Activated naive CD8-positive, alpha-beta T cell treated with anti-CD3 and anti-CD28 coated beads, Interleukin-2, amount 50 U/mL, for 16 hours (primary cell): ENCODE measurements at regions not wholly inside any gene's neighbourhood (a gene's known extent, or its start where the extent isn't known, plus 50 kb on each side); places are given as distances from the start of the nearest gene placed in this dataset.
"Not testable (repeated sequence)": the region's sequence is repeated elsewhere in the genome, so short reads cannot be mapped to it uniquely, and the experiment has no call there.

Experiments used
- DNase-seq: peaks from one replicate; pipeline ENCODE4 v3.0.0-alpha.2; 2020; ENCODE audit warnings: low read depth, low spot score

GRCh38 chr6:50993941-50994720, 175.5 kb downstream of the TFAP2B start:
- no peak for DNase-seq

GRCh38 chr6:50995036-50995435, 176.4 kb downstream of the TFAP2B start:
- no peak for DNase-seq

DNA sequence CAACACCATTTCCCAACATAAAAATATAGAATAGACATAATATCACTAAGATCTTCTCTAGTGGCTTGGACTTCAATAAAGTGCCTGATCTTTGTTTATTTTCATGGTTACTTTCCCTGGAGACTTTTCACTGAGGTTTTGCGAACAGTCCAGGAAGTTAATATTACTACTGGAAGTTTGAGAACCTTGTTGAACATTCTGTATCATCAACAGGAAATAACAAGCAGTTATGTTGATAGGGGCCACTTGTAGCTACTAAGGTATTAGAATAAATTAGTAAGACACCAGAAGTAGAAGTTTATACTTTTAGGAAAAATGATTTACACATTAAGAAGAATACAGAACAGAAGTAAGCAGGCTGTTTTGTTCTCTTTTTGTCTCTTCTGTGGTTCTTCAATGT, 180.2 kb downstream of the TFAP2B start:
- no peak for DNase-seq

DNA sequence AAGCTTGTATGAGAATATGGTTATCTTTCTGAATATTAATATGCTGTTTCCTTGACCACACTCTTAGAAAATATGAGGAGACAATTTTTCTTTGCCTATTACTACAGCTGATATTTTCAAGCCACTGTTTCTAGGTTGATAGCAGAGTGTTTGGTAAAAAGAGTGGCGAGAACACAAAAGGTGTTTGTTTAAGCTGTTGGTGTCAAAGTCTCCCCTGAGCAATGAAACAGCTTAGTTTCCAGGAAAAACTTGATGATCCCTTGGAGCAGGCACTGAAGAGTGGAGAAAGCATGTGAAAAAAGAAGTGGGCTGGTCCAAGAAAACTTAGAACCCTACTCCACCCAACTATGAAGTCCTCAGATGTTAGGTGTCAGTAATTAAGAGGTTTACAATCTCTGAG, 182.7 kb downstream of the TFAP2B start:
- DNase-seq: no peak

- no peak for DNase-seq
Observed at GRCh38 chr6:51004380-51004779, 185.7 kb downstream of the TFAP2B start.

DNA sequence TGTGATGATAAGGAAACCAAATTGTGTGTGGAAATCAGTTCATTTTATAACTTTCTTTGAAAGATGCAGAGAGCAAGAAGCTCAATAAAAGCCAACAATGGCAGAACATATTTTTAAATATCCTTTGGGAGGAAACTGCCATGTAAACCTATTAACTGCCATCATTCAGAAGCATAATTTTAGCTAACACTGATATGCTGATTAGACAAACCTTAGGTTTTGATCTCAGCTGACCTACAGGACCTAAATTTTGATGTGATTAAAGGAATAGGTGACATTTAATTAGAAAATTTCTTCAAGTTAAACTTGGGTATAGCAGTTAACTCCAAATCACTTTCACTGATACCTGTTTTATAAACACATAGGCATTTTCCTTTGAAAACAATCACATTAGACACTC, 187.1 kb downstream of the TFAP2B start:
- no peak for DNase-seq

GRCh38 chr6:51007237-51007636, 188.6 kb downstream of the TFAP2B start:
- no peak for DNase-seq

DNA sequence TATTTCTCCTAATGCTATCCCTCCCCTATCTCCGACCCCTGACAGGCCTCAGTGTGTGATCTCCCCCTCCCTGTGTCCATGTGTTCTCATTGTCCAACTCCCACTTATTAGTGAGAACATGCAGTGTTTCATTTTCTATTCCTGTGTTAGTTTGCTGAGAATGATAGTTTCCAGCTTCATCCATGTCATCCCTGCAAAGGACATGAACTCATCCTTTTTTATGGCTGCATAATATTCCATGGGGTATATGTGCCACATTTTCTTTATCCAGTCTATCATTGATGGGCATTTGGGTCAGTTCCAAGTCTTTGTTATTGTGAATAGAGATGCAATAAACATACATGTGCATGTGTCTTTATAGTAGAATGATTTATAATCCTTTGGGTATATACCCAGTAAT, 190.0 kb downstream of the TFAP2B start:
- not testable (repeated sequence) for DNase-seq

DNA sequence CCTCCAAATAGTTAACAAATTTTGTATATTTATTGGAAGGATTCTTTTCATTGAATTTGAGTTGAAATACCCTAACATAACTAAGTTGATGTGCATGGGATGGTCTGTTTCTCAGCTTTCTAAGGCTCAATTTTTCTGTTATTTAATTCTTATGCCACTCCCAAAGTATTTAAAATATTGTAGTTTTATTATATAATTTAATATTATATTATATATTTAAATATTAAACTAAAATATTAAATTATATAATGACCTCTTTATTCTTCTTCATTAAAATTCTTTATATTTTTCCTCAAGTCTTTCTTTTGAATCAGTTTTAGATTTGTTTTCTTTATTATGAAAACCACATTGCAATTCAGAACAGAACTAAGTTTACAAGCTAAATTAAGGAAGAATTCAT, 194.7 kb downstream of the TFAP2B start:
- no peak for DNase-seq

DNA sequence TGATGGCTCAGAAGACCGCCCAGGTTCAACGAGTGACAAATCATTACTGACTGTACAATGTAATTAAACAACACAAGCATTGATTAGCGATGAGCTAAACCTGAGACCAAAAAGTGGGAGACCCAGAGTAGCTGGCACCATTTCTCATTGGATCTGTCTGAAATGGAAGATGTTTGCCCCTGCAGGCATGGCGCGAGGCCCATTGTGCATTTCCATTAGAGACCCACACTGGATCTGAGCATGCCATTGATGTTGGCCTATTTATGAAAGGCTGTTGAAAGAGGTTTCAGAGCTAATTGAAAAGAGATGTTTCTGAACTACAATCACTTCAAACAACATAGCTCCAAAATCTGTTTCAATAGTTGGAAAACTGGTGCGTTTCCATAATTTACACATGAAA, 196.7 kb downstream of the TFAP2B start:
- no peak for DNase-seq

DNA sequence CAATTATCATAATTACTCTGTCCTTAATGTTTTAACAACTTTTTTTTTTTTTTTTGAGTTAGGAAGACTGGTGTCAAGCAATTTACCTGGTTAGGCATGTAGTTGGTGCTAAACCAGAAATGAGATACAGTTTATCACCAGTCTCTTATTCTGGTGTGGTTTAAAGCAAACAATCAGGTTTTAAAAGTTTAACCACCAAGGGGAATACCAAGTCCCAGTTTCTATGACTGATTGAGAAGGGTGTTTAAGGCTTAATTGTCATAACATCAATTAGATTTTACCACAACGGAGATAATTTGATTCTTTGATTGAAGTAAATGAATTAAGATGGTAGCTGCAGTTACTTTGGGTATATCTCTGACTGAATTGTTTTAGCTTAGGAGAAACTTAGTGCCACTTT, 197.8 kb downstream of the TFAP2B start:
- DNase-seq: no peak

DNA sequence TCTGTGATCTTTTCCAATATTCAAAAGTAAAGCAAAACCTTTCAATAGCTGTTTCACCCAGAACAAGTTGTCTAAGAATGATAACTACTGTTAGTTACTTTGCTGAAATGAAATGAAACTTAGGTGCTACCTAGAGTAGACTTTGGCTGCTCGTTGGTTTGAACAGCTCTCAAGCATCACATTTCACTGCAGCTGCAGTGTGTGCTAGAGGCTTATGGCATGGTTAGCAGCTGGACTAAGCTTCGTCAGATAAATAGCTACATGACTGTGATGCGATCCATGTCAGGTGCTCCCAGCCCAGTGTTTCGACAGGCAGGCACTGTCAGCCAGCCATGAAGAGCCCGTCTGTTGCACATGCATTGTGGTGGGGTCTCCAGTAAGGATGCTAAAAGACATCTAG, 201.1 kb downstream of the TFAP2B start:
- no peak for DNase-seq

DNA sequence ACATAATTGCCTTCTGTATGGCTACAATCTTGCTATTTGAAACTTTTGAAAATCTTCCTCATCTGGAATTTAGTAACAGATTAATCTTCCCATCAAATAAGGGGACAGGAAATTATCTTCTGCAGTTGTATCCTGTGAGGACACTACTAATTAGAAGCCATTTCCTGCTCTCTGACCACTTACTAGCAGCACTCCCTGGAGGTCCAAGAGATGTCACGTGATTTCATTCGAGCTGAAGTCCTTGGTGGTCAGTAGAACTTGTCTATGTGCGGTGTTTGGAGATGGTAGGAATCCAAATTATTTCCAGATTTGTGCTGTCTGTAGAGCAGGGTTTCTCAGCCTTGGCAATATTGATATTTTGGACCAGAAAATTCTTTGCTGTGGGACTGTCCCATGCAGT, 202.5 kb downstream of the TFAP2B start:
- no peak for DNase-seq

DNA sequence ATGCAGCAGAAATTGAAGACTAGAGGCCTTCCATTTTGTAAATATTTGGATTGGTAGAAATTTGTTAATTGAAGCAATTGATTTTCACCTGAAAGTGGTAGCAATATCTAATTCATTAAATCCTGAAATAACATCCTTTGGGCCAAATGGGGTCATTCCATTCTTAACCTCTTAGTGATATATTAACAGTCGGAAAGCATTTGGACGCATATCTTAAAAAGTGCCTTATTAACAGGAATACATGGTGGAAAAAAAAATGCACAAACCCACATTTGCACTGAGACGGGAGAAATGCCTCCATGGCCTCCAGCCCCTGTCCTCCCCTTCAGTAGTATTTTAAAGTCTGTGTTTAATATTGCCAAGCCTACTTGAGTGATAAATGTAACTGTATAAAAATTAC, 205.5 kb downstream of the TFAP2B start:
- DNase-seq: no peak

DNA sequence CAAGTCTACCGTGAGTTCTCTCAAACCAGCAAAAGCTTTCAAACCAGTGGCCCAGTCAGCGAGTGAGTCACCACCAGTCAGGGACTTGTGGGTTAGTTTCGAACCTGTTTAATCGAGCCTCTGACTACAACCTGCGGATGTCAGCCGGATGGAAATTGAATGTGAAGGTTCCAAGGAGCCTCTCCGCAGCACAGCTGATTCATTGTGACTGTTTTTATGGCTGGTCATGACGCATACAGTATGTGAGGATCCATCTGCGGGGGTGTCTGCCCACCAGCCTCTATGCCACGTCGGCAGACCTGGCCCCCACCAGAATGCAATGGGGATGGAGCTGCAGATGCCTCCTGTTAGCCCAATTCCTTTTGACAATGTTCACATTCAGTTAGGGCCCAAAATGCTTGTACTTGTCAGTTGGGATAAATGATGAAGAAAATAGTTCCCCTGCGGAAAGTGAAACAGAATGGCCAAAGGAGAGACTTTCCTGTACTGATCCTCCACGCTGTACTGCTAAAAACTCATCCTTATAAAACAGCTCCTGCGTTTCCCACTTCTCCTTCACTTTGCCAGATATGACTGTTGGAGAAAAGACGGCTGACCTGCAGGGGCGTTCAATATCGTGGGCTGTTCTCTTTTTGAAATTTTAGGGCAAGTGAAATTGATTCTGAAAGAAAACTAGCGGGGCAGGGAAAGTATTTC, 206.6 kb downstream of the TFAP2B start:
- DNase-seq: no peak

DNA sequence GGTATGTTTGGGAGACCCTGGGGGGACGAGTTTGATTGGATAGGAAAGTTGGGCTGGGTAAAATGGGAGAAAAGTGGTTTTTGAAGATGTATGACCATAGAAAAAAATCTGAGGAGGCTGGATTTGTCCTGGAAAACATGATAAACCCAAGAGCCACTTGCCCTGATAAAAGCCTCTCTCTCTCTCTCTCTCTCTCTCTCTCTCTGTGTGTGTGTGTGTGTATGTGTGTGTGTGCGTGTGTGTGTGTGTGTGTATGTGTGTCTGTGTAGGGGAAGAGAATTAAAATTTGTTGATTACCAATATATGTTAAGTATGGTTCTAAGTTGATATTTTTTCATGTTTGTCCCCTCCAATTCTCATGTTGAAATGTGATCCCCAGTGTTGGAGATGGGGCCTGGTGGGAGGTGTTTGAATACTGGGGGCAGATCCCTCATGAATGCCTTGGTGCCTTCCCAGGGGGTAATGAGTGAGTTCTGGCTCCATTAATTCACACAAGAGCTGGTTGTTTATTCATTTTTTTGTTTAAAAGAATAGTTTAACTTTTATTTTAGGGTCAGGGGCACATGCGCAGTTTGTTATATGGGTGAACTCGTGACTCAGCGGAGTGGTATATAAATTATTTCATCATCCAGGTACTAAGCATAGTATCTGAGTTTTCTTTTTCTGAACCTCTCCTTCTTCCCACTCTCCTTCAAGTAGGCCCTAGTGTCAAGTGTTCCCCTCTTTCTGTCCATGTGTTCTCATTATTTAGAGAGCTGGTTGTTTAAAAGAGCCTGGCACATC, 208.8 kb downstream of the TFAP2B start:
- no peak for DNase-seq

DNA sequence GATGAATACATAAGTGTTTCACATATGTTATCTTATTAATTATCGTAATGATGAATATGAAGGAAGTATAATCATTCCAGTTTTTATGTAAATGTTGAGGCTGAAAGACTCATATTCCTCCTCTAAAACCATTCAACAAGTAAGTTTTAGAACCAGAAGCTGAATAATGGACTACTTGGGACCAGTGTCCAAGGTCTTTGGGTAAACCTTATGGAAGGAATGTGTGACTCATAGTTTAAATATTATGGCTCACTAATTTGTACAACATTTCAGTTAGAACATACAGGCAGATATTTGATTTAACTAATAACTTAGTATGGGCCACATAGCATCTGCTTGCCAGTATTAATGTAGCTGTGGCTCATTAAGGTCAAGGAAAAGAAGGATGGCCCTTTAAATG, 209.6 kb downstream of the TFAP2B start:
- no peak for DNase-seq

DNA sequence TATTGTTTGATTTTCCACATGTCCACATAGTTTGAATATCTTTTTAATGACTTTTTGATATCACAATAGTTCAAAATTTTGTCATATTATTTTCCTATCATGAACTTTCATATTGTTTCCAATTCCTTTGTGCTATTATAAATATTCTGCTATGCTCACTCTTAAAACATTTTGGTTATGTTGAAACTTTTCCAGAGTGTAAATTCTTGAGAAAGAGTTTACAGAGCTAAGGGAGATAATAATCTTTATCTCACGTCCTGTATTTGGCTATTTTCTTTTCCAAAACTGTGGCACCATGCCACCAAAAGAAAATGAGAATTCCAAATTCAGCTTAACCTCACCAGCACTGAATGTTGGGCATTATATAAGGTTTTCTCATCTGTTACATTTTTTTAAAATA, 210.9 kb downstream of the TFAP2B start:
- DNase-seq: no peak

DNA sequence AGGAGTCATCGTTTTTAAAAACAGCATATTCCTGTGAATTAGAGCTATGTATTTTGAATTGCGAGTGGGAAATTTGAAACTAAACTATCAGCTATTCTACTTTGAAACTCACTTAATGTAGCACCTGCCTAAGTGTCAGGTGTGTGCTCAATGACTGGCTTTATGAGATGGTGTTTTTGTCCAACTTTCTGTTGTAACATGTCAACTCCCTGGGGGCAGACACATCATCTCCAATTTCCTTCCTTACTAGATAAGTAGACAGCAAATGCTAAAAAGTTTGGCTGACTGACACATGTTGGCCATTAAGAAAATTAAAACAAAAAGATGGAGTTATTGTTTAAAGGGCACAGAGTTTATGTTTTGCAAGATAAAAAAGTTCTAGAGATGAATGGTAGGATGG, 226.9 kb downstream of the TFAP2B start:
- no peak for DNase-seq

DNA sequence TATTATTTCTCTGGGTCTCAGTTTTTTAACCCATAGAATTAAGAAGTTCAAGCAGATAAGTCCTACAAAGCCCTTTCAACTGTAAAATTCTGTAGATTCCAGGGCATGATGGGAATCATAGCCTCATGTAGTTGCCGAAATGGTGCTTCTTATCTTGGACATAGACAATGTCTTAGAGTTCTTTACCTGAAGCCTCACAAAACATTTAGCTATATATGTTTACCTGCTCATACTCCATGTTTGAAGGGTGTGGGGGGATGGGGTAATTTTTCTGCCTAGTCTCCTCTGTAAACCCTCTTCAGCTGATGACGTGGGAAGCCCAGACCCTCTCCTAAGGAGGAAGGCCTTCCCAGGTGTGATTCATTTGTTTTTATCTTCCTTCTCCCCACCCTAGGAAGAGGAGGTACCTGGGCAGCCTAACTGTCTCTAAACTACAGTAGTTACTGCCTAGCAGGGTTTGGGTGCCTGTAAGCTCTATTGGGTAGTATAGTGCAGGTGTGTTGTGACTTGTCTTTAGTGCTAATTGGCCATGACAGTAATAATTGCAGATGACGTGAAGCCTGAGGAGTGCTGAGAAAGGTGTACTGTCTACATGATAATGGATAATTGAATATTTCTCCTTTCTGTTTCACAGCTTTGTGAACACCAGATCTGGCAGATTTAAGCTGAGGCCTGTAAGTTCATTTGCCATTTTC, 230.8 kb downstream of the TFAP2B start:
- no peak for DNase-seq

GRCh38 chr6:51049983-51050877, 231.6 kb downstream of the TFAP2B start:
- DNase-seq: no peak
